Ovary (tissue), 3 donors: ENCODE measurements at regions not wholly inside any gene's neighbourhood (a gene's known extent, or its start where the extent isn't known, plus 50 kb on each side); places are given as distances from the start of the nearest gene placed in this dataset.

Experiments
- CTCF ChIP-seq, 3 donors: fragments of 450-650 bp in 2 of 3; fragments of 200-600 bp in 1 of 3; IDR thresholded peaks; one replicate each; pipeline versions ENCODE4 v1.5.1 to v1.8.0; 2016 to 2022; ENCODE audit warnings: antibody characterized with exemption in 3 of 3, mild to moderate bottlenecking in 1 of 3
- EP300 ChIP-seq: sonication (generic); formaldehyde crosslinking; IDR thresholded peaks from one replicate; pipeline ENCODE4 v1.6.1; 2017; ENCODE audit warnings: antibody characterized with exemption
- donor health status: DM: no; HTN: no; CAD: no.

- TF ChIP-seq EP300 (no peak), CTCF (IDR thresholded peaks at IDR 0.05) (no peak)
Measured at GRCh38 chr1:229792012-229792975, 166.2 kb downstream of the URB2 start.
